Suprapubic skin (tissue), 4 donors: ENCODE measurements at regions not wholly inside any gene's neighbourhood (a gene's known extent, or its start where the extent isn't known, plus 50 kb on each side); places are given as distances from the start of the nearest gene placed in this dataset.

ENCODE experiments used
- DNase-seq, 2 donors: peaks; one replicate each; pipeline ENCODE4 v3.0.0-alpha.2; 2019; ENCODE audit warnings: low spot score in 2 of 2
- H3K27ac ChIP-seq: fragments of 200-600 bp; sonication (generic); one replicate; pipeline ENCODE4 v1.5.1; 2019
- H3K27me3 ChIP-seq: fragments of 200-600 bp; sonication (generic); one replicate; pipeline ENCODE4 v1.5.1; 2019
- H3K36me3 ChIP-seq: fragments of 200-600 bp; sonication (generic); one replicate; pipeline ENCODE4 v1.5.1; 2019
- H3K4me1 ChIP-seq: fragments of 200-600 bp; sonication (generic); one replicate; pipeline ENCODE4 v1.5.1; 2019
- H3K4me3 ChIP-seq: fragments of 200-600 bp; sonication (generic); one replicate; pipeline ENCODE4 v1.5.1; 2019; ENCODE audit warnings: mild to moderate bottlenecking
- H3K9me3 ChIP-seq: fragments of 200-600 bp; sonication (generic); one replicate; pipeline ENCODE4 v1.5.1; 2019
- EP300 ChIP-seq: sonication (generic); formaldehyde crosslinking; IDR thresholded peaks from one replicate; pipeline ENCODE4 v1.6.1; 2017; ENCODE audit warnings: antibody characterized with exemption
- POLR2A ChIP-seq, 2 donors: fragments of 450-650 bp; IDR thresholded peaks; one replicate each; pipeline ENCODE4 v1.6.1; 2017; ENCODE audit warnings: antibody characterized with exemption in 2 of 2, mild to moderate bottlenecking in 2 of 2, moderate library complexity in 2 of 2
- POLR2AphosphoS5 ChIP-seq, 3 donors: sonication (generic); formaldehyde crosslinking; IDR thresholded peaks; one replicate each; pipeline ENCODE4 v1.6.1; 2017; ENCODE audit warnings: antibody characterized with exemption in 3 of 3
- WGBS: methylation state at CpG from one replicate; pipeline ENCODE4 v1.1.5; 2018; 5-methylcytosine and 5-hydroxymethylcytosine counted together
- TF ChIP-seq, protein P1 (sequence below), 2 donors: fragments of 200-600 bp in 1 of 2; fragments of 450-650 bp in 1 of 2; sonication (generic) in 1 of 2; IDR thresholded peaks; one replicate each; pipeline ENCODE4 v1.5.1; 2016 to 2019; ENCODE audit warnings: antibody characterized with exemption in 2 of 2, mild to moderate bottlenecking in 1 of 2, moderate library complexity in 1 of 2

DNA sequence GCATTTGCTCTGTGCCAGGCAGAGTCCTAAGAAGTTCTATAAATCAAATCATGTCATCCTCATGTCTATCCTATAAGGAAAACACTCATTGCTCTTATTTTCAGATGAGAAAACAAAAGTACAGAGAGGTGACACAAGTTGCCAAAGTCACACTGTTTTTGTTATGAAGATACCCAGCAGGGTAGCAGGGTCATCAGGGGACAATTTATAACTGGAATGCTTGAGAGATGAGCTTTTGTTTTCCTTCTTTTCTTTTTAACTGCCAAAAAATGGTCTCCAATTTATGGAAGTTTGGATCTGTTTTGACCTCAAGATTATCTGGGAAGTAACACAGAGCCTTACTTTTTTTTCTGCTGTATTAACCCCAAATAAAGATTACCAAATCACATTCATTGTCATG is 354.1 kb downstream of the SUCLA2 start:
- Histone ChIP-seq H3K4me3 (no peak overlapping the region), H3K27me3 (no peaks in the 10 kb centered on the region), H3K36me3 (no peaks in the 10 kb centered on the region), H3K27ac (no peak overlapping the region), H3K9me3 (no peaks in the 10 kb centered on the region), H3K4me1 (no peaks in the 10 kb centered on the region)
- no peak for DNase-seq
- no peak for TF ChIP-seq EP300
- TF ChIP-seq, protein P1, sequence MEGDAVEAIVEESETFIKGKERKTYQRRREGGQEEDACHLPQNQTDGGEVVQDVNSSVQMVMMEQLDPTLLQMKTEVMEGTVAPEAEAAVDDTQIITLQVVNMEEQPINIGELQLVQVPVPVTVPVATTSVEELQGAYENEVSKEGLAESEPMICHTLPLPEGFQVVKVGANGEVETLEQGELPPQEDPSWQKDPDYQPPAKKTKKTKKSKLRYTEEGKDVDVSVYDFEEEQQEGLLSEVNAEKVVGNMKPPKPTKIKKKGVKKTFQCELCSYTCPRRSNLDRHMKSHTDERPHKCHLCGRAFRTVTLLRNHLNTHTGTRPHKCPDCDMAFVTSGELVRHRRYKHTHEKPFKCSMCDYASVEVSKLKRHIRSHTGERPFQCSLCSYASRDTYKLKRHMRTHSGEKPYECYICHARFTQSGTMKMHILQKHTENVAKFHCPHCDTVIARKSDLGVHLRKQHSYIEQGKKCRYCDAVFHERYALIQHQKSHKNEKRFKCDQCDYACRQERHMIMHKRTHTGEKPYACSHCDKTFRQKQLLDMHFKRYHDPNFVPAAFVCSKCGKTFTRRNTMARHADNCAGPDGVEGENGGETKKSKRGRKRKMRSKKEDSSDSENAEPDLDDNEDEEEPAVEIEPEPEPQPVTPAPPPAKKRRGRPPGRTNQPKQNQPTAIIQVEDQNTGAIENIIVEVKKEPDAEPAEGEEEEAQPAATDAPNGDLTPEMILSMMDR (IDR thresholded peaks at IDR 0.05): no peak
- TF ChIP-seq POLR2A (IDR thresholded peaks at IDR 0.05): no peak
- no peak for TF ChIP-seq POLR2AphosphoS5 (IDR thresholded peaks at IDR 0.05)

DNA sequence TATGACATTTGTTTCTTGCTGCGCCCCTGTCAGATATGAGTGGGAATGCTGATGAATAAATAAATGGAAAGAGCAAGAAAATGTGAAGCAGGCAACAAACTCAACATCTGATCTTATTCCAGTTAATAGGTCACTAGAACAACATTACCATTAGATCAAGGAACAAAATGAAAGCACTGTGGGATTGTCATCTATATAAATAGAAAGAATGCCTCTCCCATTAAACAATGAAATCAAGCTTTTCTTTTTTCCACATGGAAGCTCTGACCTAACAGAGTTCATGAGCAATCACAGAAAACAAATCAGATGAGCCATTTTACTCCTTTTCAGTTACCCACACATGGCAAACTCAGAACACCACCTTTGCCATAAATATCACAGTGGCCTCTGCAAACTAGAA is 354.8 kb downstream of the SUCLA2 start:
- no peaks in the 10 kb centered on the region for H3K9me3 ChIP-seq
- no peaks in the 10 kb centered on the region for H3K36me3 ChIP-seq
- TF ChIP-seq, protein P1 (IDR thresholded peaks at IDR 0.05): no peak
- TF ChIP-seq POLR2AphosphoS5 (IDR thresholded peaks at IDR 0.05): no peak
- no peak for TF ChIP-seq EP300
- TF ChIP-seq POLR2A (IDR thresholded peaks at IDR 0.05): no peak
- H3K4me1 ChIP-seq: no peaks in the 10 kb centered on the region
- no peak overlapping the region for H3K27ac ChIP-seq
- H3K4me3 ChIP-seq: no peak overlapping the region
- DNase-seq: no peak
- H3K27me3 ChIP-seq: no peaks in the 10 kb centered on the region
- WGBS: 70% methylated on average over 1 of the region's 1 CpG

DNA sequence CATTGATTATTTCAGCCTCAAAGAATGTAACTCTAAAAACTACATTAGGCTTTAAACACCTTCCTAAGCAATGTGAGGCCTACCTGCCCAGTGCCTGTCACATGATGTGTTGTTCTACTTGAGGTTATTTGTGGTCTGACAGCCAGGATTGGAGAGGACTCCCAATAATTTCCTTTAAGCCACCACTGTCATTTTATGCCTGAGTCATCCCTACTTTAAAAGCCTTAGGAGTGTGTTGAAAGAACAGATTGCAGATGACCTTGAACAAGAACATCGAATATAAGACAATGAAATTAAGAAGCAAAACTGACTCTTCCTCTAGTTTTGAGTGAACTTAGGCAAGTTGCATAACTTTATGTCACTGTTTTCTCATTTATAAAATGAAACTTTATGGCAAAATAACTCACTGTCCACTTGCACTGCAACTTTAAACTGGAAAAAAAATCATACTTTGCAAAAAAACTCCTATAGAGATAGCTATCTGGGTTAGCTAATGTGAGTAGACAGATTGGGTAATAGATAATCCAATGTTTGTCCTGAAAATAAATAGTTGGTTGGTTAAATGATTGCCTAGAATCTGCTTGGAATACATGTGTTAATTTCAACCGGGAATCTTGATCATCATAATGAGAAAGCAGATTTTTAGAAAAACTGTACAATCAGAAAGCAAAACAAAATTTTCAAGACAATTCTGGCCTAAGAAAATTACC is 361.2 kb downstream of the SUCLA2 start:
- DNase-seq: no peak
- no peak for TF ChIP-seq POLR2A (IDR thresholded peaks at IDR 0.05)
- TF ChIP-seq EP300: no peak
- TF ChIP-seq, protein P1 (IDR thresholded peaks at IDR 0.05): no peak
- no peak for TF ChIP-seq POLR2AphosphoS5 (IDR thresholded peaks at IDR 0.05)
- Histone ChIP-seq H3K36me3 (no peaks in the 10 kb centered on the region), H3K4me3 (no peak overlapping the region), H3K4me1 (no peaks in the 10 kb centered on the region), H3K27ac (no peak overlapping the region), H3K9me3 (no peaks in the 10 kb centered on the region), H3K27me3 (no peaks in the 10 kb centered on the region)
- WGBS: 73% methylated on average over 2 of the region's 2 CpGs

DNA sequence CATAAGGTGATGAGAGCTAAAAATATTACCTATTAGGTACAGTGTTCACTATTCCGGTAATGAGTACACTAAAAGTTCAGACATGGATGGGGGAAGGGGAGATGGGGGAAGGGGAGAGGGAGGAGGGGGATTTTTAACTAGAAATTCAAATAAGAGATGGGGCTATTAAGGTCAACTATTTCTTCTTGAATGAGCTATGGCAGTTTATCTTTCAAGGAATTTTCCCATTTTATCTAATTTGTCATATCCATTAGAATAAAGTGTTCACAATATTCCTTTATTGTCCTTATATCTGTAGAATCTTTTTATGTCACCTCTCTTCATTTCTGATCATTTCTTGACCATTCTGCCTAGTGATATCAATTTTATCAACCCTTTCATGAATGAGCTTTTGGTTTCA is 362.4 kb downstream of the SUCLA2 start:
- Histone ChIP-seq H3K9me3 (no peaks in the 10 kb centered on the region), H3K4me3 (no peak overlapping the region), H3K27ac (no peak overlapping the region), H3K36me3 (no peaks in the 10 kb centered on the region), H3K27me3 (no peaks in the 10 kb centered on the region), H3K4me1 (no peaks in the 10 kb centered on the region)
- TF ChIP-seq POLR2A (IDR thresholded peaks at IDR 0.05): no peak
- TF ChIP-seq EP300: no peak
- TF ChIP-seq POLR2AphosphoS5 (IDR thresholded peaks at IDR 0.05): no peak
- TF ChIP-seq, protein P1 (IDR thresholded peaks at IDR 0.05): no peak
- DNase-seq: no peak
- 82% methylated on average over 1 of the region's 1 CpG for WGBS

DNA sequence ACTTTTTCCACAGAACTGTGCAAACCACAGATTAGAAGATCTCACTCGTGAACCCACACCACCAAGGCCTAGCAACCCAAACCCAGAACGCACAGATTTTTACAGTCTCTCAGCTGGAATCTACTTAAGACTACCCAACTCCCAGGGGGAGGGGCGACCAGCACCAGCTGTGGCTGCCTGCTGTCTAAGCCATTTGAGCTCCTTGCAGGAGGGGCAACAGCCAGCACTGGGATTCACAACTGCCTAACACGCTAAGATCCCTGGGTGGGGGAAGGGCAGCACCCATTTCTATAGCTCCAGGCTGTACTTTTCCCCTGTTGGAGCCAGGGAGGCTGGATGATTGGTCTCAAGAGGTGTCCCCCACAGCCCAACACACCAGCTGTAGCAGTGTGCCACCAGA is 368.8 kb downstream of the SUCLA2 start:
- no peak overlapping the region for H3K4me3 ChIP-seq
- WGBS: 63% methylated on average over 3 of the region's 4 CpGs
- H3K27me3 ChIP-seq: no peaks in the 10 kb centered on the region
- no peak for DNase-seq
- H3K36me3 ChIP-seq: no peaks in the 10 kb centered on the region
- peaks cover 6% of the 10 kb centered on the region for H3K9me3 ChIP-seq
- no peak for TF ChIP-seq POLR2A (IDR thresholded peaks at IDR 0.05)
- no peak for TF ChIP-seq EP300
- TF ChIP-seq POLR2AphosphoS5 (IDR thresholded peaks at IDR 0.05): no peak
- TF ChIP-seq, protein P1 (IDR thresholded peaks at IDR 0.05): no peak
- H3K27ac ChIP-seq: no peak overlapping the region
- no peaks in the 10 kb centered on the region for H3K4me1 ChIP-seq
